HPDE6-E6E7 (cell line): ENCODE measurements at regions not wholly inside any gene's neighbourhood (a gene's known extent, or its start where the extent isn't known, plus 50 kb on each side); places are given as distances from the start of the nearest gene placed in this dataset.

Experiments used
- DNase-seq: peaks from one replicate; pipeline ENCODE4 v3.0.0; 2011; ENCODE audit warnings: missing footprints; ENCODE audit errors: extremely low spot score

GRCh38 chr1:199102239-199102638 is 463.4 kb downstream of the PTPRC start:
- no peak for DNase-seq

DNA sequence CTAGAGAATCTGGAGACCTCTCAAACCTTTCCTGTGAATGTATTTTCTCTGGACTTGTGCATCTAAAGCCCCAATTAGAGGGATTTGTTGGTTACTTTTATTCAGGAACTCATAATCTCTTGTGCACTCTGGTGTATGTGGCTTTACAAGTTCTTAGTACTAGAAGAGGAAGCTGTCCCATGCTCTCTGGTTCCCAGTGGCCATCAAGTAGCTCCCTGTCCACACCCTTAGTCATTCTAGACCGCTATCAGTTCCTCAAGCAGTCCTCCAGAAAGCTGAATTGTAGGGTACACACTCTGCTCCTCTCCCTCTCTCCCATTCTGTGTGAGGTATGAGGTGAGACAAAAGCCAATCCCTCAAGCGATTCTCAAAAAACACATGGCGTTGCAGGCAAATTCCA is 470.3 kb downstream of the PTPRC start:
- no peak for DNase-seq

- DNase-seq = no peak
Observed at GRCh38 chr1:199112365-199112764, 473.5 kb downstream of the PTPRC start.

DNA sequence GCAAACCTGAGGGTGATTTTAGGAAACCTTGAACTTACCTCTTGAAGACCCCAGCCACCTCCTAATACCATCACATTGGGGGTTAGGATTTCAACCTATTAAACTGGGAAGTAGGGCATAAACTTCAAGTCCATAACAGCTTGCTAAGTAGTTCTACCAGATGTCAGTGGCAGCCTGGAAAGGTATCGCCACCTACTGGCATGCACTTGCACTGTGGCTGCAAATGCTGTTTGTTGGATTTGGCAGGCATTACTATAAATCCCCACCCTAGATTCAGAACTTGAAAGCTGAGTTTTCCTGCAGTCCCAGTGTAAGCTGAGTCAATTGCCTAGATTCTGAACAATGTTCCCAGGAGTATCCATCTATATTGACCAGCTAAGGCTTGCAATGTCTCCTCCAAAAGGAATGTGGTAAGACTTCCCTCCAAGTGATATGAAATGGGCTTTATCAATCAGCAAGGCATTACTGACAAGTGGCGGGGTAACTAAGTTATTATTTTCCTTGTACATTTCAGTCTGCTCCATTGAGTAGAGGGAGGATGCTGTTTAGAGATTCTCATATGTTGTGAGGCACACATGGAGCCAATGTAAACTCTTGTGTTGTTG is 474.5 kb downstream of the PTPRC start:
- DNase-seq = no peak

- DNase-seq = no peak
Observed at GRCh38 chr1:199116488-199116887, 477.6 kb downstream of the PTPRC start.

- no peak for DNase-seq
Observed at GRCh38 chr1:199121047-199121446, 482.2 kb downstream of the PTPRC start.

DNA sequence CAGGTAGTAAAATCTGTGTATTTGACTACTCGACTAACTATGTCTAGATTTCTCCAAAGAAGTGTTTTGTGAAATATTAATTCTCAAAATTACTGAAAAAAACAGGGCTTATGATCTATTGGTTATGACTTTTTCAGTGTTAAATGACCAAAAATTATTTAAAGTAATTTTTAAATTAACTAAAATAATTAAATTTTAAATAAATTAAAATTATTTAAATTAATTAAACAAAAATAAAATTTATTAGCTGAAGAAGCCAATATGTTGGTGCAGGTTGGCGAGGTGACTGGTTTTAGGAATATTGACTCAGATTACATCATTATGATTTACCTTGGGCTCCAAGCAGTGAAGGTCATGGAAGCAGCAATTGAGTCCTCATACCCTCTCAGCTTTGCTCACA is 483.2 kb downstream of the PTPRC start:
- no peak for DNase-seq

DNA sequence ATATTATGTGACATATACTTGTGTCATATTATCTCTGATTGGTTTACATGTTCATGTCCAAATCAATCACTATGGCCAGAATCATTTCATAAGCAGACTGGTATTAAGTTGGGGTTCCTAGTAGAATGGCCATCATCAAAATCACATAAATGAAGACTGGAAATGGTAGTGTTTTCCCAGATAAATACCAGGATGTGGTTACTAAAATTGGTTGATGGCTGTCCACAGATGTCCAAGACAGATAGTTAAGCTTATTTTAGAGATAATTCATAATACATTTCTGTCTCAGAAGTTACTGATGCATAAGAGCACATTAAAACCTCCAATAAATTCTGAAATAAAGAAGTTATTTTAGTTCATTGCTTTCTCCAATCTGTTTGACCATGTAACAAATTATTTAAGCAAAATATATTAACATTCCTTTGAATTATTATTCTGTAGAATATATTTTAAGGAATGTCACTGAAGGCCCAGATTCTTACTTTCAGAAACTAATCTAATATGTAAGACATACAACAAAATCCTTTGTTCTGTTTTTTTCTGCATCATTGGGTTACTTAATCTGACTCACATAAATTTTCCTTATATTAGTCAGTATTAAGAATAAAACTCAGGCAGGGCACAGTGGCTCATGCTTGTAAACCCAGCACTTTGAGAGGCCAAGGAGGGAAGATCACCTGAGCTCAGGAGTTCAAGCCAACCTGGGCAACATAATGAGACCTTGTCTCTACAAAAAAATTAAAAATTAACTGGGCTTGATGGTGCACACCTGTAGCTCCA is 483.9 kb downstream of the PTPRC start:
- no peak for DNase-seq

DNA sequence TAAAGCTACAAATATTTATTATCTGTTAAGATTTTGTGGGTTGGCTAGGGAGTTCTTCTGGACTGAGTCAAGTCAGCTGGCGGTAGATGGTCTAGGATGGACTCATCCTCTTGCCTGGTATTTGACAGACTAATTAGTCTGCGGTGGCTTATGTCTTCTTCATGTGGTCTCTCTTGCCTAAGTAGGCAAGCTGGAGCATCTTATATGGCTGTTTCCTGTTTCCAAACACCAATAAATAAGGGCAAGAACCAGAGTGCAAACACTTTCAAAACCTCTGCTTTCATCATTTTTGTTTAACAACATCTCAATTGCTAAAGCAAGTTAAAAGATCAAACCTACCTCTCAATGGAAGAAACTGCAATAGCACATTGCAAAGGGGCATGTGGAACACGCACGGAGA is 484.8 kb downstream of the PTPRC start:
- DNase-seq = no peak

GRCh38 chr1:199124351-199124750 is 485.5 kb downstream of the PTPRC start:
- no peak for DNase-seq

DNA sequence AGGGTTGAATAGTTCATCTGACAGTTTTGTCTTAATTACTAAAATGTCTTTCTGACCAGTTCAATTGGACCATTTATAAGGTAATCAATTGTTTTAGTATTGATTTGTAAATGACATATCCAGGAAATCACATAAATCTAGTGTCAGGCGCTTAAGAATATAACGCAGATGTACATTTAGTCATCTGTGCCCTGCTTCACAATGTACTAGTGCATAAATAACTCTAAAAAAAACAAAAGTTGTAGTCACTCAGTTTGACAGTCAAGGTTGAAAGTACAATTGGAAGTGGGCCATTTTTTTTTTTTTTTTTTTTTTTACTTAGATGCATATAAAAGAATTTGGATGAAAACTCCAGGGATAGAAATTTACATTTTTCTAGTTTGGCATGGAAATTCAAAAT is 490.4 kb downstream of the PTPRC start:
- DNase-seq = no peak

DNA sequence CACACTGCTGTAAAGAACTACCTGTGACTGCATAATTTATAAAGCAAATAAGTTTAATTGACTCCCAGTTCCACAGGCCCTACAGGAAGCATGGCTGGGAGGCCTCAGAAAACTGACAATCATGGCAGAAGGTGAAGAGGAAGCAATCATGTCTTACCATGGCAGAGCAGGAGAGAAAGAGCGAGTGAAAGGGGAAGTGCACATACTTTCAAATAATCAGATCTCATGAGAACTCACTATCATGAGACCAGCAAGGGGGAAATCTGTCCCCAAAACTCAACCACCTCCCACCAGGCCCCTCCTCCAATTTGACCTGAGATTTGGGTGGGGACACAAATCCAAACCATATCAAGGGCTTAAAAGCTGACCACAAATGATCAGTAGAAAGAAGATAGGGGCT is 493.2 kb downstream of the PTPRC start:
- no peak for DNase-seq

- no peak for DNase-seq
Observed at GRCh38 chr1:199135901-199136300, 497.1 kb downstream of the PTPRC start.

GRCh38 chr1:199138061-199138460 is 499.2 kb downstream of the PTPRC start:
- no peak for DNase-seq

- DNase-seq = no peak
Observed at GRCh38 chr1:199149591-199149990, 510.8 kb downstream of the PTPRC start.

DNA sequence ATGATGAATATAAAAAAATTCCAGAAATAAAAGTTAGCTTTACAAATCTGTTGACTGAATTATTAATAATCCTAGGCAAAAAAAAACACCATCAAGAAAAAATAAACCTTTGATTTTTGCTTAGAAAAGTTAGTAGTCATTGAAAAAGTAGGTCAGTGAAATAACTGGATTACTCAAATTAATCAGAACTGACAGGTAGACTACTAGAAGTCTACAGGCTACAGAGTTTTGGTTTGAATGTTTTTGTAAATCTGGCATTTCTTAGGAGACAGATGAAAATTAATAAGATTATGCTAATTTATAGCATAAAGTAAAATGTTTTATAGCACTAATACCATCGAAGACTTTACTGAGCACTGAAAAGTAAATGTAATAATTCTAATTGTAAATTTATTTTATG is 511.9 kb downstream of the PTPRC start:
- DNase-seq = no peak

GRCh38 chr1:199151634-199152425 is 513.0 kb downstream of the PTPRC start:
- no peak for DNase-seq

DNA sequence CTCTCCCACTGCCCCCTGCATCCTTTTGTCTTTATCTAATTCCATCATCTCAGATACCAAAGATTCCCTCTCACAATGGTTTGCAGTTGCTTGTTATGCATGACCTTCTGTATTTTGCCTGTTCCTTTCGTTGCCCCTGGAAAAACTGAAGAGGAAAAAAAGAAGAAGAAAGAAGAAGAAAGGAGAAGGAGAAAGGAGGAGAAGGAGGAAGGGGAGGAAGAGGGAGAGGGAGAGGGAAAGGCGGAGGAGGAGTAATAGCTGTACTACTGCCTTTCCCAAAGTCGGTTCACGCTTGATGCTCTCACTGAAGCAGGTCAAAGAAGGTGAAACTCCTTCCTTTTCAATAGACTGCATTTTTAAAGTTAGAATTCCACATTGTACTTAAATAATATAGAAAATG is 513.8 kb downstream of the PTPRC start:
- DNase-seq = no peak

- no peak for DNase-seq
Observed at GRCh38 chr1:199155166-199156019, 516.6 kb downstream of the PTPRC start.

DNA sequence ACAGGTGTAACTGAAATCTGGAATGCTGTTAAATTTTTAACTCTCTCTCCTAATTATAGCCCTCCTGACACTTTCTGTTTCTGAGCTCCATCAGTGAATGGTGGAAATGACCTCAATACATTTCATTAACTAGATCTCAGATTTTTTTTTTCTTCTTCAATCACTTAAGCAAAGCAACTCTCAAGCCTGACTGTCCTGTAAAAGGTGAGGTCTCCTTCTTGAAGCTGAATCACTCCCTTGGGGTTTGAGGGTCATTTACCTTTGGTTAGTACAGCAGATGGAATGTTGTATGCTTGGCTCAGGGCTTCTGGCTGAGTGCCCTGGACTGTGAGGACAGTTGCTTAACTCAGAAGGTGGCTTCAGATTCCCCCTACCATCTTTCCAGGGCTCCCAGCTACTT is 518.7 kb downstream of the PTPRC start:
- DNase-seq = peak; percentile 13

DNA sequence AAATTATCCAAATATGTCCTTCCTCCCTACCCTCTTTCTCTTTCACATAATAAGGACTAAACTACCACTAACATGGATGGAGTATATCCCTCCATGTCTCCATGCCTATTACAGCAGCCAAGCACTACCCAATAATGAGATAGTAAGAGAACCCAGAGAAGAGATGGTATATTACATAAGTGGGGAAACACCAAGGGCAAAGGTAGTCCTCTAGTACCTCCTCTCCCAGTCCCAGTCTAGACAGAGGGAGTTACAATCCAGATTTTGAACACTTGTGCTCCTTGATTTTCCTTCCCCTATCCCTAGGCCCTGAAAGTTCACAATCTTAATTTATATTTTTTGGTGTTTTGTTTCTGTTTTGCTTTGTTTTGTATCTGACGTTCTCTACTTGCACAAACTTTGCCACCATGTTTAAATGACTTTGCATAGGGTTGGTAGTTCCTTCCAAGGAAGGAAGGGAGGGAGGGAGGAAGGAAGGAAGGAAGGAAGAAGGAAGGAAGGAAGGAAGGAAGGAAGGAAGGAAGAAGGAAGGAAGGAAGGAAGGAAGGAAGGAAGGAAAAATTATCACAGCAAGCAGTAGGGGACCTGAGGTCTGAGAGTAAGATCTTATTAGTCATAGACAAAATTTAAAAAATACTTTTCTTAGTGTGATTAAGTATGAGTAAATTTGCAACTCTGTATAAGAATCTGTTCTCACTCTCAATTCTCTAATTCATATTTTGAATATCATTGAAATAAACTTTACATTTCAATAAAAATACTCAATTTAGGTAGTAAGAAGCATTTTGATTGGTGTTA is 521.9 kb downstream of the PTPRC start:
- no peak for DNase-seq
